ENCODE measurements at regions not wholly inside any gene's neighbourhood (a gene's known extent, or its start where the extent isn't known, plus 50 kb on each side); places are given as distances from the start of the nearest gene placed in this dataset.

GRCh38 chr16:75794426-75794825 lies 68.1 kb upstream of the CPHXL start:
- TF ChIP-seq CTCF (conservative IDR thresholded peaks at IDR 0.05; ENCODE audit: low read depth, low read length) (no peak), MXI1 (IDR thresholded peaks at IDR 0.05; ENCODE audit: borderline replicate concordance, low read depth, low read length) (no peak)

All from IMR-90 (cell line).